ENCODE measurements at regions not wholly inside any gene's neighbourhood (a gene's known extent, or its start where the extent isn't known, plus 50 kb on each side); places are given as distances from the start of the nearest gene placed in this dataset.

- no peak overlapping the region for H2AFZ ChIP-seq (ENCODE audit: low read length)
- no peaks in the 10 kb centered on the region for H3K23me2 ChIP-seq (ENCODE audit: low read depth, low read length)
- no peak overlapping the region for H2BK12ac ChIP-seq (ENCODE audit: low read depth, low read length)
- no peak overlapping the region for H4K5ac ChIP-seq (ENCODE audit: insufficient read length, low read depth, low read length)
- ChIA-PET POLR2A (ENCODE audit: partially characterized antibody) (no interaction called here), CTCF (ENCODE audit: partially characterized antibody) (no interaction called here)
- no peak overlapping the region for H4K8ac ChIP-seq (ENCODE audit: extremely low read depth, insufficient read depth, low read length)
- FAIRE-seq (no peak), DNase-seq (ENCODE audit: low read depth in 1 of 2, low spot score in 2 of 2) (no peak)
- no peaks in the 10 kb centered on the region for H3K27me3 ChIP-seq (replicated peaks in 1 of 4; ENCODE audit: control insufficient read depth in 3 of 4, extremely low read depth in 1 of 4, insufficient read depth in 3 of 4, low read length in 3 of 4)
- H3K18ac ChIP-seq (ENCODE audit: extremely low read depth, low read length), result no peak overlapping the region
- no peak overlapping the region for H3K4ac ChIP-seq (replicated peaks; ENCODE audit: insufficient read length, low read depth, low read length)
- H3K4me2 ChIP-seq (ENCODE audit: insufficient read depth in 1 of 2, low read depth in 2 of 2, low read length in 2 of 2), result no peak overlapping the region
- no peaks in the 10 kb centered on the region for H3K4me1 ChIP-seq (replicated peaks in 1 of 4; ENCODE audit: control insufficient read depth in 3 of 4, insufficient read depth in 4 of 4, low read length in 3 of 4)
- H3K23ac ChIP-seq (ENCODE audit: insufficient read length), result no peak overlapping the region
- H3K56ac ChIP-seq (replicated peaks; ENCODE audit: insufficient read length, low read depth, low read length), result no peak overlapping the region
- no peak overlapping the region for H3K27ac ChIP-seq (ENCODE audit: low read depth, low read length)
- no peaks in the 10 kb centered on the region for H3K79me1 ChIP-seq (ENCODE audit: low read depth, low read length)
- H3K79me2 ChIP-seq (ENCODE audit: control insufficient read depth in 1 of 2, insufficient read depth in 2 of 2, low read length in 2 of 2), result no peaks in the 10 kb centered on the region
- H2BK15ac ChIP-seq (ENCODE audit: low read length), result no peak overlapping the region
- no peak overlapping the region for H2BK120ac ChIP-seq (replicated peaks; ENCODE audit: low read depth, low read length)
- H2BK5ac ChIP-seq (ENCODE audit: low read depth, low read length), result no peak overlapping the region
- no peak overlapping the region for H2AK5ac ChIP-seq (ENCODE audit: low read depth, low read length)
- H3K9ac ChIP-seq (replicated peaks in 1 of 4; ENCODE audit: extremely low read depth in 1 of 4, low read depth in 3 of 4, low read length in 3 of 4), result no peak overlapping the region
- H3K4me3 ChIP-seq (ENCODE audit: extremely low read depth in 1 of 4, insufficient read depth in 2 of 4, low read depth in 3 of 4, low read length in 4 of 4), result no peak overlapping the region
- H3K36me3 ChIP-seq (ENCODE audit: control insufficient read depth in 2 of 4, insufficient read depth in 4 of 4, low read length in 3 of 4), result no peaks in the 10 kb centered on the region
- TF ChIP-seq TCF12 (IDR thresholded peaks at IDR 0.05; ENCODE audit: low read depth, low read length), result no peak
- TF ChIP-seq RBBP5 (IDR thresholded peaks at IDR 0.05; ENCODE audit: borderline replicate concordance, low read depth, low read length), result no peak
- no peak for TF ChIP-seq SUZ12 (IDR thresholded peaks at IDR 0.05; ENCODE audit: low read length)
- no peak for TF ChIP-seq CTCF (IDR thresholded peaks at IDR 0.05; ENCODE audit: control extremely low read depth in 1 of 3, insufficient read depth in 1 of 3, low read depth in 1 of 3, low read length in 3 of 3)
- no peak for TF ChIP-seq RFX5 (IDR thresholded peaks at IDR 0.05; ENCODE audit: borderline replicate concordance, low read depth, low read length)
- TF ChIP-seq E2F6 (IDR thresholded peaks at IDR 0.05), result no peak
- no peak for TF ChIP-seq RNF2 (IDR thresholded peaks at IDR 0.05; ENCODE audit: borderline replicate concordance, low read depth, low read length, missing control alignments, poor library complexity, severe bottlenecking)
- TF ChIP-seq EGR1 (IDR thresholded peaks at IDR 0.05; ENCODE audit: borderline replicate concordance, low read depth, low read length), result no peak
- H4K91ac ChIP-seq (replicated peaks; ENCODE audit: insufficient read length, low read length), result no peak overlapping the region
- H4K20me1 ChIP-seq (replicated peaks in 1 of 2; ENCODE audit: control insufficient read depth in 1 of 2, insufficient read depth in 2 of 2, low read length in 2 of 2), result no peaks in the 10 kb centered on the region
- H2BK20ac ChIP-seq (ENCODE audit: low read length), result no peak overlapping the region
- H3K9me3 ChIP-seq (ENCODE audit: insufficient read depth in 2 of 2, low read depth in 1 of 2, low read length in 1 of 2), result no peaks in the 10 kb centered on the region
- no peak overlapping the region for H3K14ac ChIP-seq (ENCODE audit: insufficient read length)
These were observed 1330.1 kb upstream of the USP15 start for GRCh38 chr12:60930151-60930550.
